Spleen (tissue), 7 donors: ENCODE measurements at regions not wholly inside any gene's neighbourhood (a gene's known extent, or its start where the extent isn't known, plus 50 kb on each side); places are given as distances from the start of the nearest gene placed in this dataset.

Source experiments
- POLR2A ChIP-seq, 3 donors: fragments of 450-650 bp; IDR thresholded peaks; one replicate each; pipeline ENCODE4 v1.5.1; 2017; ENCODE audit warnings: antibody characterized with exemption in 3 of 3, mild to moderate bottlenecking in 1 of 3
- POLR2AphosphoS5 ChIP-seq, 3 donors: sonication (generic); formaldehyde crosslinking; IDR thresholded peaks; one replicate each; pipeline ENCODE4 v1.5.1; 2017; ENCODE audit warnings: antibody characterized with exemption in 3 of 3
- TF ChIP-seq, protein P1 (sequence below), 11 experiments: fragments of 200-600 bp in 7 of 11; fragments of 450-650 bp in 4 of 11; sonication (generic) in 4 of 11; IDR thresholded peaks in 8 of 11; conservative IDR thresholded peaks in 3 of 11; 1 replicate in 7 of 11; 2 replicates in 4 of 11; pipeline versions ENCODE4 v1.4.0 to v1.8.0; 2016 to 2021; ENCODE audit warnings: antibody characterized with exemption in 11 of 11, inconsistent platforms in 4 of 11, mild to moderate bottlenecking in 1 of 11
- donor health status: DM: no; HTN: no; CAD: no; lungs with moderate emphysema.
- donor health status: DM: no; HTN: no; CAD: no.
- donor health status: DM: no; HTN: no; CAD: no.

DNA sequence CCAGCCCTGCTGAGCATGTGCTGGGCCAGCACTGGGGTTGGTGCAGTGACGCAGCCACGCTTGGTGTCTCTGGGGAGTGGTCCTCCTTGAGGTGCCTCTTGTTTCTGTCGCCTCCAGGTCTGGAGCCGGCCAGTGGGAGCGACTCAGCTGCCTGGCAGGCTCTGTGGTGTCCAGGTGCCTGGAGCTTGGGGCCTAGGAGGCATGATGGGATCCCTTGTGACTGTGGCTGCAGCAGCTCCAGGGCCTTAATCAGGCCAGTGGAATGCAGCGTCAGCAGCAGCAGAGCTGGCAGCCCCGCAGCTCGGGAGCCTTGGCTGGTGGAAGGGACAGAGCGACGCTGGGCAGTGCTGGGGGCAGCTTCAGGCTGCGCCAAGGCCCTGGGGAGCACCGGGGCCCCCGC is 74.7 kb upstream of the CIBAR2 start:
- TF ChIP-seq, protein P1, sequence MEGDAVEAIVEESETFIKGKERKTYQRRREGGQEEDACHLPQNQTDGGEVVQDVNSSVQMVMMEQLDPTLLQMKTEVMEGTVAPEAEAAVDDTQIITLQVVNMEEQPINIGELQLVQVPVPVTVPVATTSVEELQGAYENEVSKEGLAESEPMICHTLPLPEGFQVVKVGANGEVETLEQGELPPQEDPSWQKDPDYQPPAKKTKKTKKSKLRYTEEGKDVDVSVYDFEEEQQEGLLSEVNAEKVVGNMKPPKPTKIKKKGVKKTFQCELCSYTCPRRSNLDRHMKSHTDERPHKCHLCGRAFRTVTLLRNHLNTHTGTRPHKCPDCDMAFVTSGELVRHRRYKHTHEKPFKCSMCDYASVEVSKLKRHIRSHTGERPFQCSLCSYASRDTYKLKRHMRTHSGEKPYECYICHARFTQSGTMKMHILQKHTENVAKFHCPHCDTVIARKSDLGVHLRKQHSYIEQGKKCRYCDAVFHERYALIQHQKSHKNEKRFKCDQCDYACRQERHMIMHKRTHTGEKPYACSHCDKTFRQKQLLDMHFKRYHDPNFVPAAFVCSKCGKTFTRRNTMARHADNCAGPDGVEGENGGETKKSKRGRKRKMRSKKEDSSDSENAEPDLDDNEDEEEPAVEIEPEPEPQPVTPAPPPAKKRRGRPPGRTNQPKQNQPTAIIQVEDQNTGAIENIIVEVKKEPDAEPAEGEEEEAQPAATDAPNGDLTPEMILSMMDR (IDR thresholded peaks at IDR 0.05 in 8 of 11, conservative IDR thresholded peaks at IDR 0.05 in 3 of 11) = no peak
- no peak for TF ChIP-seq POLR2A (IDR thresholded peaks at IDR 0.05)
- peak in 2 of 3 donors; percentile 56 to 64 for TF ChIP-seq POLR2AphosphoS5 (IDR thresholded peaks at IDR 0.05)
